Left hindlimb (tissue), 1 donor: ENCODE measurements at regions not wholly inside any gene's neighbourhood (a gene's known extent, or its start where the extent isn't known, plus 50 kb on each side); places are given as distances from the start of the nearest gene placed in this dataset.
"Not testable (repeated sequence)": the region's sequence is repeated elsewhere in the genome, so short reads cannot be mapped to it uniquely, and the experiment has no call there.

Experiments used
- DNase-seq: peaks from one replicate; pipeline ENCODE4 v3.0.0-alpha.2; 2018

DNA sequence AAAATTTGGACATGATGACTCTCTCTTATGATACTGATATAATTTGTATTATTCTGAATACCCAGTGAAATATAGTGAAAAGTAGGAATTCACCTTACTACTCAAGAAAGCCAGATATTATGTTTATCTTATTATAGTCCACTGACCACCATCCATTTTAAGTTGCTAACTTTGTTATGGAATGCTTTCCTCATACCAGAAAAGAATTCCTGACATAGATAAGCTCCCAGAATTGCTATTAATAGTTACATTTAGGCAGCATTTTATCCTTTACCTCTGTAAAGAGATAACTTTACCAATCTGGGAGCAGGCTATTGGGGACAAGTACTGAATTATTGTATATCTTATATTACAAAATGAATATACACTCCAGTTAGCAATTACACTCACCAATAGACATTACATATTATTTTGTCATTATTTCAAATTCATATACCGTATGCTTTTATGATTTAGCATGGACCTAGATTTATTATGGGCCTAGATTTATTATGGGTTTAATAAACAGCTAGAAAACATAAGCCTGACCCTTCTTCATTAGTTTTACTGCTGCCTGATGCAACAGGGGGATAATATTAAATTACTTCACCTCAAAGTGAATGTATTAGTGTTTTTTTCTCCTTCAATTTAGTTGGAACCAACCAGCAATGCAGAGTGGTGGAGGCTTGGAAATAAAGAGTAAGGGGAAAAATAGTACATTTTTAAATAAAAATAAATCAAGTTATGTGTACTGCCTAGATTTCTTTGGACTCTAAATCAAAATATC lies 1886.1 kb downstream of the PCDH9 start:
- DNase-seq, result no peak

DNA sequence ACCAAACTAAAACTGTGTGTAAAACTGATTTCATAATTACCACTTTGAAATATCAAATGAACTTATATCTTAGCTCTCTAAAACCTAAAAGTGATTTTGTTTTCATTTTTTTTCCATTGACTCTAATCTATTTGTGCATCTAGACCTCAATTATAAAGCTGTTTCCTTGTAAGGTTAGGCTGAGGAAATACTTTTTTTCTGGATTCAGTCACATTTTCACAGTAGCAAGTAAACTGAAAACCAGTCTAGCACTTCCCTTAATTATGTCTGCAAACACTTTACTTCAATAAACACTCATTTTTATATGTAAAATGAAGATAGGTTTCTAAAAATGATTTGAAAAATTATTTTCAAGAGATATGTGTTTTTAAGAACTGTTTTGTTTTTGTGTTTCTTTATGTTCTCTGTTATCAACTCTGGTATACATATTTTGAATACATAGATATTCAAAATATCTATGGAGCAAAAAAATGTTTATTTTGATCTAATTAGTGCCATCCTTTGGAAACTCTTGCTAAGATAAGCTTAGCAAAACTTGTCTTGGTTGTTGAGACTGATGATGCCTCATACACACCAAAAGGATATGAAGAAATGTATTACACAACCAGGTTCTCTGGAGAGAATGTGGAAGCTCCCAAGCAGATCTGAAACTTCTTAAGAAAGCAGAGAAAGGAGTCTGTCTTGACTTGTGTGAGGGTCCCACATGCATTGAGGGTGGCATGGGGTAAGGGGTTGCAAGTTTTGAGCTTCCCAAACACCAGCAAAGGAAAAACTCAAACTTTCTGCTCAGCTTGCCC lies 1887.4 kb downstream of the PCDH9 start:
- DNase-seq, result no peak

DNA sequence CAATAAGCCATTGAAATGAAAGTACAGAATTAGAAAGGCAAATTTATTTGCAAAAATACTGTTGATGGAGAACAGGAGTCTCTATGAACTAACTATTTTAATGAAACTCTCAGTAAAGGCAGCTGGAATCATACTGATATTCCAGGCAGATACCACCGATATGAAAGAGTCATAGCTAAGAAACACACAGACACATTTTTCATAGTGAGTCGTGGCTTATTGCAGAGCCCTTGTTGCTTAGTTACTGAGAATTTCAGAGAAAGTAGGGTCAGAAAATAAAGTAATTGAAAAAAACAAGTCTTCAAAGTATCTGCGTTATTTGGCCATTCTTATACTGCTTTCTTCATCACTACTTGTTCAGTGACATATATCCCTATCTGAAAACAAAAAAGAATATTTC lies 1890.9 kb downstream of the PCDH9 start:
- DNase-seq, result no peak

DNA sequence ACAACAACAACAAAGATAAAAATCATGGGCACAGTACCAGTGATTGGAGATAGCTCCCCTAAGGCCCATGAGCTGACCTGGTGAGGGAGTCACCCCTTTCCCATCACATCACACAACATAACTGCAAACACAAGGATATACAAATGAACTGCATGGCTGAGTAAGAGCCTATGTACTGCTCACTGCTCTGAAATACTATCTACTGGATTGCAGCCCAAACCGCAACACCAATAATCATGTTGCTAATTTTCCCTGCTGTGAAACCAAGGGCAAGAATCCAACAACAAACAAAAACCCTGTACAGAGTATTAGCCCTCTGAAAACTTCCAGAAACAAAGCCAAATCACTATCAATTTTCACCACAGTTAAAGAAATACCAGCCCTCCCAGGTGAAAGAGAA lies 1893.2 kb downstream of the PCDH9 start:
- DNase-seq, result no peak

DNA sequence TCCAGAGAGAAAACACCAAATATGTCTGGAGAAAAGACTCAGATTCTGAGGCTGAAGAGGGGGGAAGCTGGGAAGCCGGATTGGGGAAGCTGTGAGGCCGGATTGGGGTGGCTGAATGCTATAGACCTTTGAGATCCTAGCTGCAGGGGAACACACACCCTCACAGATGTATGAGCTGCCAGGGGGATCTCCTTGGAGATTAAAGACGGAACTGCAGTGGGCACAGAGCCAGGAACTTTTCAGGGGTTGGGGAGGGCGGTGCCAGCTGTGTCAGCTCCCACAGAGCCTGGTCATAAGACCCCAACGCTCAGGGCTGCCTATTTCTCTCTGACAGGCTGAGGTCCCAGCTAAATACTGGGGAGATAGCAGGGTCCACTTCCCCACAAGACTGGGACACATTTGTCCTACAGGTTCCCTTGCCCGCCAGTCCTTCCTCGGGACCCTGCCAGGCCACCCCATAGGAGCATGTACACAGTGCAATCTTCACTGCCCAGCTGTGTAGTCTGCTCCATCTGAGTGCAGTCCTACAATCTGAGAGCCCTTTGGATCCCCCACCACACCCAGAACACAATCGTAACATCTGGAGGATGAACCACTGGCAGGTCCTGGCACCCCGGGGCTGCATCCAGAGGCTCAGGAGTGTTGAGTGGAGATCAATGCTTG lies 1893.9 kb downstream of the PCDH9 start:
- DNase-seq, result no peak

DNA sequence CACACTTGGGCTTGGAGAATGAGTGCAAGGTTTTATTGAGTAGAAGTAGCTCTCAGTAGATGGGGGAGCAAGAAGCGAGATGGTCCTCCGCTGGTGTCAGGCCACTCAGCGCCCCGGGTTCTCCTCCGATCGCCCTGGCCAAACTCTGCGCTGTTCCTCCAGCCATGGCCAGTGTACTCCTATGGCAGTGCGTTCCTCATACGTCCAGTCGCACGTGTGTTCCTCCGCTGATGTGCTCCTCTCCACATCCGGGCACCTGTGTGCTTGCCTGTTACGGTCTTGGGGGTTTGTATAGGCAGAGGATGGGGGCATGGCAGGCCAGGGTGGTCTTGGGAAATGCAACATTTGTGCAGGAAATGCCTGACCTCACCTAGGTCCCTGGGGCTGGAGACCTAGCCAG lies 1899.4 kb downstream of the PCDH9 start:
- DNase-seq, result no peak

DNA sequence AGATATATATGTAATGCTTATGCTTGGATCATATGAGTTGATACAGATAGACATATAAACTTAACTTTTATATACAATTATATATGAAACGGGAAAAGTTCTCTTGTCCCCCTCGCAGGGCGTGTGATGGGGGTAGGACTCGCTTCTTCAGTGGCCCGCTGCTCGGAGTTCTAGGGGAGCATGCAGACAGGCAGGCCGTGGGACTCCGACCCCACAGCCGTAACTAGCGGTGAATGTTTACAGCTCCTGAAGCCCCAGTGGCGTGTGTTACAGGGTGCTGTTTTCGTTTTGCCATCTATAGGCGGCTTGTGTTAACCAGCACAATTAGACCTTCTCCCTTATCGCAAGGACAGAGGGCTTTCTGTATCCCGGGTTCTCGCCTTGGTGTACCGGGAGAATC lies 1899.8 kb downstream of the PCDH9 start:
- no peak for DNase-seq

DNA sequence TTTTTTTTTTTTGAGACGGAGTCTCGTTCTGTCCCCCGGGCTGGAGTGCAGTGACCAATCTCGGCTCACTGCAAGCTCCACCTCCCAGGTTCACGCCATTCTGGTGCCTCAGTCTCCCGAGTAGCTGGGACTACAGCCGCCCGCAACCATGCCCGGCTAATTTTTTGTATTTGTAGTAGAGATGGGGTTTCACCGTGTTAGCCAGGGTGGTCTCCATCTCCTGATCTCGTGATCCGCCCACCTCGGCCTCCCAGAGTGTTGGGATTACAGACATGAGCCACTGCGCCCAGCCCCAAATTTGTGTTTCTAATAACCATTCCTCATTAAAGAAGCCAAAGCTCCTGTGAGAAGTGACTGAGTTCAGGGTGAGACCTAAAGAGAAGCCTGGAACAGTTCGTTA lies 1906.9 kb downstream of the PCDH9 start:
- DNase-seq, result not testable (repeated sequence)

DNA sequence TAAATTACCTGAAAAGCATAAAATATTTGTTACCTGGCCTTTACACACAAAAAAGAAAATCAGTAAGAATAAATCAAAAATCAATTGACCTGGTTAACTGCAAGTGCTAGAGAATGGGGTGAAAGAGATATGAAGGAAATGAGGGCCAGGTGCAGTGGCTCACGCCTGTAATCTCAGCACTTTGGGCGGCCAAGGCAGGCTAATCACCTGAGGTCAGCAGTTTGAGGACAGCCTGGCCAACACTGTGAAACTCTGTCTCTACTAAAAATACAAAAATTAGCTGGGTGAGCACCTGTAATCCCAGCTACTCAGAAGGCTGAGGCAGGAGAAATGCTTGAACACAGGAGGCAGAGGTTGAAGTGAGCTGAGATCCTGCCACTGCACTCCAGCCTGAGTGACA lies 1908.7 kb downstream of the PCDH9 start:
- not testable (repeated sequence) for DNase-seq

DNA sequence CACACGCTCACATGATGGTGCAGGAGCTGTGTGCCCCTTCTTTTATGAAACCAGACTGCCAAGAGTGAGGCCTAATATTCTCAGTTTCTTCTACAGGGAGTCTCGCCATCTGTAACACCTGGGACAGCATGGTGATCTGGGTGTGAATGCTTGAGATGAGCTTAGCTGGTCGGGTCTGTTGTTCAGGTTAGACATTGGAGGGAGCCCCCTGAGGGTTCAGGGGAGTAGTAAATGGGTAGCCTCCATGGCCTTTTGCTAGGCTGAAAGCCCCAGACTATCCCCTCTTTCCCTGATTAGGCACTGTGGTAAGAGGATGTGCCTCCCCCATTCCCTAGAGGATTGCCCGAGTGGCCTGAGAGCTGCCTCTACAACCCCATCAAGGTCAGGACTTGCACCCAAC lies 1916.1 kb downstream of the PCDH9 start:
- no peak for DNase-seq

DNA sequence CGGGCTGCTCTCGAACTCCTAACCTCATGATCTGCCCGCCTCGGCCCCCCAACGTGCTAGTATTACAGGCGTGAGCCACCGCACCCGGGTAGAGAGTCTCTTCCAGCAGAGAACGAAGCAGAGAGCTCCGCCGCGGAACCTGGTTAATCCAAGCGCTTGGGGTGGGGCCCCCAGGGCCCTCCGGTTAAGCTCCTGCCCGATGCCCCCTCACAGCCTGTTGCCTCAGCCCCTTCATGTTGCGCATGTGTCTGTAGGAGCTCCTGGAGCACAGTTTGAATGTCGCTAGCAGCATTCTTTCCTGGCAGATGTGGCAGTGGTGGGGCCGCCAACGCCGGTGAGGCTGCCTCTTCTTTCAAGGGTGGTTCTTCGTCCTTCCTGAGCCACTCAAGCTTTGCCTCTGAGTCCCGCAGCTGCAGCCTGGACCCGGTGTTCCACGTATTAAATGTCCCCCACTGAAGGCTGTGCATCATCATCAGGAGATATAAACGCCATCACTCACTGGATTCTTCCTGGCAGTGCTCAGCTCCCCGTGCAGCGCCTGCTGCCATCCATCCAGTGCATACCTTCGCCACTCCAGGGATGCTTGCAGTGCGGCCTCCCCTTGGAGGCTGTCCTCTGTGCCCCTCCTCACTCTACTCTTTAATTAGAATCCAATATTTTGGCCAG lies 1919.3 kb downstream of the PCDH9 start:
- DNase-seq, result no peak

DNA sequence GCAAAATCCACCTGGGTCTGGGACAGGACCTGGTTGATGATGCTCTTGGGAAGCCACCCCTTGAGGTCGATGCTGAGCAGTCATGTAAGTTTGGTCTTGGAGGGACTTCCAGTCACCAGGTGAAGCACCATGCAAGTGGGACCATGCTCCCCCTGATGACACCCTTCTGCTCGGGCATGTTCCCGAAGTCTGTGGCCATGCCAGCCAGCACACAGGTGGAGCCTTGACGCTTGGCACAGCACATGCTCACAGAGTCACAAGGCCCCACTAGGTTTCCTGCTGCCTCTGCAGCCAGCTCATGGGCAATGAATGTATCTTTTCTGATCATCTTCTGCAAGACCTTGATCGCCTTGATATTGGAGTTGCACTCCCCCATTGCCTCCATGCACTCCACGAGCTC lies 1920.2 kb downstream of the PCDH9 start:
- DNase-seq, result no peak

DNA sequence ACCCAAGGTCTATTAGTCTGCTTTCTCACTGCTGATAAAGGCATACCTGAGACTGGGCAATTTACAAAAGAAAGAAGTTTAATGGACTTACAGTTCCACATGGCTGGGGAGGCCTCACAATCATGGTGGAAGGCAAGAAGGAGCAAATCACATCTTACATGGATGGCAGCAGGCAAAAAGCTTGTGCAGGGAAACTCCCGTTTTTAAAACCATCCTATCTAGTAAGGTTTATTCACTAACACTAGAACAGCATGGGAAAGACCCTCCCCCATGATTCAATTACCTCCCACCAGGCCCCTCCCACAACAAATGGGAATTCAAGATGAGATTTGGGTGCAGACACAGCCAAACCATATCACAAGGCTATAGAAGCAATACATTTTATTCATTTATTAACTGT lies 1921.4 kb downstream of the PCDH9 start:
- not testable (repeated sequence) for DNase-seq

DNA sequence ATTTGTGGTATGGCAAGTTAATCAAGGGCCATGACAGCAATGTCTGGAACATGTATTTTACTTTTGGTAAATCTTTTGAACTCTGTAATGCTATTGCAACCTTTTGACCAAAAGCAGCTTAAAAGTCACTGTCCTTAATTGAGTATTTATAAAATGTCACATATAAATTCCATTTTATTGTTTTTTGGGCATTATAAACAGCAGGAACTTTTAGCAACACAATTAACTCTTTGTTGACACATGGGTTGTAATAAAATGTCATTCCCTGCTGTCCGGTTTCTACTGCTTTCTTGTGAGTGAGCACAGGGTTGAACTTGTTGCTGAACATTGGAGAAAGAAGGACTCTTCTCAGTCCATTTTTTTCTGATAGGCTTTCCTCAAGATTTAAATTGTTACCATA lies 1923.1 kb downstream of the PCDH9 start:
- no peak for DNase-seq

DNA sequence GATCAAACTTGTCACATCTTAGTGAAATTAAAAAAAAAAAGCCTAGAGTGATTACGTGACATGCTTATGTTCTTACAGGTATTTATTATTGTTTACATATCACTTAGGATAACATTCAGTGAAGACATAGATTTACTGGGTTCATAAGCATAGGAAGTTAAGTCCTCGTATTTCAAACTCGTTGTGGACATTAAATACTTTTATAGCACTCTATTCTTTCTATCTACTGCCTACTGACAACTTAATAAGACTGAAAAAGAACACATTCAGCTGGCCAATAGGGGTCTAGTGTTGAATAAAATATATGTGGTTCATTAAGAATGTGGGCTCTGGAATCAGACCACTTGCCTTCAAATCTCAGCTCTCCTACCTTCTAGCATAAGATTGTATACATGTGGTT lies 1927.4 kb downstream of the PCDH9 start:
- no peak for DNase-seq

DNA sequence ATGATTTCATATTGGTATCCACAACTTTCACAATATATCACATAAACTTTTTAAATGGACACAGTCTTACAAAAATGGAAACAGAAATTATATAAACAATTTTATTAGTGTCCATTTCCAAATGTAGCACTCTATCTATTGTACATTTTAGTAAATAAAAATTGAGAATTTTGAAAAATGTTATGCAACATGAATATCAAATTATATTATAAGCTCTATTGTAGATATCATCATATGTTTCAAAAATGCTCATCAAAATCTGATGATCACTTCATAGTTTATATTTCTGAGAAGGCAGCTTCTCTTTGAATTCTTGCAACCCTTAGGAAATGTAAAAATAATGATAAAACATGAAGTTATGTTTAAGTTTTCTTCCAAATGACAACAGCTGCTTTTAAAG lies 1928.6 kb downstream of the PCDH9 start:
- no peak for DNase-seq

DNA sequence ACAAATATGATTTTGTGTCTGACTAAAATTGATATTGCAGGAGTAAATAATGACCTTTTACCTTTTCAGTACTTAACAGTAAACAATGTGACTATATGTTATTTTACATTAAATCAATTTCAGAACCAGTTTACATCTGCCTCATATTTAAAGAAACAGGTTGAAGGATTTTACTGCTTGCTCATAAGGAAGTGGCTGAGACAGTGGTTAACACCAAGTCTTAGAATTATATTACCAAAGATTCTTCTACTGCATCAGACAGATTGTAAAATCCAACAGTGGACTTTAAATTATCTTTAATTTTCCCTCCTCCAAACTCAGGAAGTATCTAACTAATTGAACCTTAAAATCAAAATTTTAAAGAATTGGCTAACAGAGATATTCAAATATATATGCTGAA lies 1929.9 kb downstream of the PCDH9 start:
- DNase-seq, result no peak

DNA sequence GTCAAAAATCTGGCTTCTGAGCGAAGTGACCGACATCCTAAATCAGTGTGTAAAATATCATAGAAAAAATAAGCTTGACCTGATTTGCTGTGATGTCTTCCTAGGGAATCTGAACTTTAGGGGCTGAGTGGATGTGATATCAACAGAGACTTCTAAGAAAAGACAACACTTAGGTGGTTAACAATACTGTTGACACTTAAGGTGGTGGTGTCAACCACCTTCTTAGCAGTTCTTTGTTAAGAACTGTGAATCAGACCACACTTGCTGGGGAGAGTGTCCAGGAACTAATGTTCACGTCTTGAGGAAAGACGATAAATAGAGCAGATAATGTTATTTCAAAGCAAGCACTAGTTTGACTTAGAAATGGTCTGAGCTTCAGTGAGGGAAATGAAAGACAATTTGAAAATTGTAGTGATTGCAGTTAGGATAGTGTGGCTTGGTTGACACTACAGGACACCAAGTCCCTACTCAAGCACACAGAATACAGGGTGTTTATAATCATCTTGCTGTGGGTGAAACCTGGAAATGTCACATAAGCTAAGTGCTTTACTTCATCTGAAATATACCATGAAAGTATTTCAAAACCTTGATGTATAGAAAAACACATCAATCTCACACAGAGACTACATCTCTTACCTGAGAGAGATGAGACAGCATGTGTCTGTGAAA lies 1936.5 kb downstream of the PCDH9 start:
- no peak for DNase-seq

DNA sequence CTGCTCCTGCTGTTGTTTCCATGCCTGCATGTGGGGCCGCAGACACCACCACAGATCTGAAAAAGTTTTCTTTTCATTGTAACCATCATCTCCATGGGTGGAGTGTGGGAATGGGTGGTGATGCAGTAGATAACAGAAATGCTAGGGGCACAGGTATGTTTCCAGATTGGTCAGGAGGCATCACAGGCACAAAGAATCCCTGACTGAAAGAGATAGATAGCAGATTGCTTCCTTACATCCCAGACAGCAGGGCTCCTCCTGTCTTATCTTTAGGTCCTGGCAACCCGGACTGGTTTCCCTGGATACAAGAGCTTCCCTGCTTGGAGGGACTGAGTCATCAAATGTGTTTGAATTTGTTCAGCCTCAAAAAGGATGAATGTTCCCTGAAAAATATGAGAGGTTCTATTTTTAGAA lies 1937.6 kb downstream of the PCDH9 start:
- no peak for DNase-seq

DNA sequence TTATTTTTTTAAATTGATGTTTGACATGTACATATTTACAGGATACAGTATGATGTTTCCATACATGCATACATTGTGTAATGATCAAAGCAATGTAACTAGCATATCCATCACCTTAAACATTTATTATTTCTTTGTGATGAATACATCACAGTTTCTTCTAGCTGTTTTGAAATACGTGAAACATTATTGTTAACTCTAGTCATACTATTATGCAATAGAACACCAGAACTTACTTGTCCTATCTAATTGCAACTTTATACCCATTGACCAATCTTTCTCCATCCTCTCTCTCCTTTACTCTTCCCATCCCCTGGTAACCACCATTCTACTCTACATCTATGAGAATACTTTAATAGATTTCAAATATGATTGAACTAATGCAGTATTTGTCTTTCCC lies 1942.7 kb downstream of the PCDH9 start:
- no peak for DNase-seq

DNA sequence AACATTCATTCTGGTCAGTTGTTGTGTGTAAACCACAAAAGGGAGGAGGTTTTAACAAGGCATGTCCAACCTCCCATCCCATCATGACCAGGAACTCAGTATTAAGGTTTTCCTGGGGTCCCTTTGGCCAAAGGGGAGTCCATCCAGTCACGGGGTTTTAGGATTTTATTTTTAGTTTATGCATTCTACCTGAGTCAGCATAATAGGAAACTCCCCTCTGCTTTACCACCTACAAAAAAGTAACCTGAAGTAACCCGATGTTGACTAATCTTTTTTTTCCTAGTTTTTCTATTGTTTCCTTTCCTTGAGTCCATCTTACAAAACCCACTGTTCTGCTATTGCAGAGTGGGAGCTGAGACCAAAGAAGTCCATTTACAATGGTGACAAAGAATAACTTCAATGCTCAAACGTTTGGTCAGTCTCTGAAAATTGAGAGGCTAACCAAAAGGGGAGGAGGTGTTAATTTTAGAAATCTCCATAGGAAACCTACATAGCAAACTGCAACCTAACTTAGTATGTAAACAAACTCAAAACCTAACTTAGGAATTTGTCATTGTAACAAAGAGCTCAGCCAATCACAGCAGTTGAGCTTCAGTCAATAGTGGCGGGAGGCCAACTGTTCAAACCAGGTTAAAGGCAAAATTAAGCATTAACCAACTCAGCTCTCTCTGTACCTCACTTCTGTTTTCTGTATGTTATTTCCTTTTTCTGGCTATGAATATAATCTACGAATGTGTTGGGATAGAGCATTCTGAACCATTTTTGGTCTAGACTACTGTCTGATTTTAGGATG lies 1954.1 kb downstream of the PCDH9 start:
- DNase-seq, result no peak

DNA sequence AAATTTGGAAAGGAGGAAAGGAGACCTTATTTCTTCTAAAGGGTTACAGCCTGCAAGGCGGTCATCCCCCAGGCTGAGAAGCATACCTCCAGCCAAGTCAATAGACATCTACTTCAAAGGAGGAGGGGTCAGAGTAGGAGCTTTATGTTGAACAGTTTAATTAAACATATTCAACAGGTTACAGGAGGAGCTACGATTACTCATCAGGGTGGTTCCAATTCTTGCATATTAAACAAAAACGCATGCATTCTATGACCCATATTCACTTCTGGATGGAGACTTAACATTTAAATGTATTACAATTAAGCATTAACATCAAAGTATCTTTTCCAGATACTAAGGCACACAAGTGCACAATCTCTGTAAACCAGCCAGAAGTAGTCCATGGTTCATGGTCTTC lies 1955.0 kb downstream of the PCDH9 start:
- DNase-seq, result no peak
